Aorta (tissue), 5 donors: ENCODE measurements at regions not wholly inside any gene's neighbourhood (a gene's known extent, or its start where the extent isn't known, plus 50 kb on each side); places are given as distances from the start of the nearest gene placed in this dataset.

Source experiments
- ATAC-seq: fragments of 200-7000 bp; cut with Tn5 transposase; one replicate; pipeline ENCODE4 v1.9.1; 2022; ENCODE audit warnings: moderate library complexity; ENCODE audit not compliant: low FRiP score
- DNase-seq, 2 donors: peaks; one replicate each; pipeline ENCODE4 v3.0.0-alpha.2; 2020
- H3K27ac ChIP-seq, 2 donors: one replicate each; pipeline ENCODE4 v1.5.1; 2013; ENCODE audit warnings: low read length in 2 of 2, mild to moderate bottlenecking in 2 of 2, moderate library complexity in 2 of 2, control low read depth in 1 of 2, inconsistent platforms in 1 of 2, low read depth in 1 of 2
- H3K27me3 ChIP-seq, 2 donors: one replicate each; pipeline ENCODE4 v1.6.1; 2013; ENCODE audit warnings: control low read depth in 1 of 2, low read length in 1 of 2, mild to moderate bottlenecking in 1 of 2, moderate library complexity in 1 of 2; ENCODE audit not compliant: insufficient read depth in 2 of 2, control insufficient read depth in 1 of 2
- H3K36me3 ChIP-seq, 2 donors: one replicate each; pipeline ENCODE4 v1.6.1; 2013; ENCODE audit warnings: control low read depth in 1 of 2, low read length in 1 of 2, mild to moderate bottlenecking in 1 of 2; ENCODE audit not compliant: insufficient read depth in 2 of 2, control insufficient read depth in 1 of 2
- H3K4me1 ChIP-seq, 2 donors: one replicate each; pipeline ENCODE4 v1.6.1; 2013; ENCODE audit warnings: low read length in 2 of 2, control low read depth in 1 of 2, mild to moderate bottlenecking in 1 of 2, moderate library complexity in 1 of 2; ENCODE audit not compliant: insufficient read depth in 2 of 2, control insufficient read depth in 1 of 2
- H3K4me3 ChIP-seq, 2 donors: one replicate each; pipeline ENCODE4 v1.5.1; 2013; ENCODE audit warnings: low read length in 2 of 2, control low read depth in 1 of 2, mild to moderate bottlenecking in 1 of 2
- H3K9me3 ChIP-seq: one replicate; pipeline ENCODE4 v1.6.1; 2013; ENCODE audit warnings: mild to moderate bottlenecking, low read length; ENCODE audit not compliant: control insufficient read depth
- WGBS, 2 donors: extraction: QIAGEN DNeasy Blood & Tissue Kit; methylation state at CpG; one replicate each; pipeline ENCODE4 v1.1.7; 2013; 5-methylcytosine and 5-hydroxymethylcytosine counted together
- intact Hi-C, 2 donors: fragments of 100-400 bp; cut with DNase I; formaldehyde crosslinking; loops; one replicate each; pipeline versions ENCODE4 v1.14.2 to v1.15.0; 2022
- donor health status: healthy with polysubstance abuse.
- donor health status: Bipolar disorder and iron deficiency.
- donor health status: DM: no; HTN: no; CAD: no.
- donor health status: DM: no; HTN: no; CAD: no.
- donor health status: DM: yes; HTN: yes; CAD: no.

DNA sequence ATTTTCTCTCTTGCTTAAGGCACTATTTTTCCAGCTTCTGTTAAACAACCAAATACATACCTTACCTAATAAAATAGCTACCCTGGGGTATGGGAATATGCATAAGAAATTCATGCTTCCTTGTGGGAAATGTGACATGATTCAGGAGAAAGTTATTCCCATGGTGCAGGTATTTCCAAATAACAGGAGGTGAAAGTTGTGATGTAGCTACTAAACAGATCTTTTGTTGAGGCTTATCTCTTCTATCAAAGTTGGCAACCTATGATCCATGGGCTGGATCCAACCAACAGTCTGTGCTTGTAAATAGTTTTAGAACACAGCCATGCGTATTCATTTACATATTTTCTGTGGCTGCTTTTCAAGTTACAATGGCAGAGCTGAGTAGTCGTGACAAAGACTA, 177.8 kb upstream of the NBEA start:
- no peak overlapping the region for H3K27ac ChIP-seq
- H3K36me3 ChIP-seq, result no peaks in the 10 kb centered on the region
- ATAC-seq, result no peak
- no peak overlapping the region for H3K4me3 ChIP-seq
- no peaks in the 10 kb centered on the region for H3K9me3 ChIP-seq
- intact Hi-C loops, result no loop called here
- DNase-seq, result no peak
- H3K4me1 ChIP-seq, result no peaks in the 10 kb centered on the region
- H3K27me3 ChIP-seq, result no peaks in the 10 kb centered on the region
- 67 to 75% methylated on average over 2 of the region's 2 CpGs for WGBS, 2 donors

- Histone ChIP-seq H3K4me3 (no peak overlapping the region), H3K36me3 (no peaks in the 10 kb centered on the region), H3K27me3 (no peaks in the 10 kb centered on the region), H3K27ac (no peak overlapping the region), H3K4me1 (no peaks in the 10 kb centered on the region), H3K9me3 (no peaks in the 10 kb centered on the region)
- DNase-seq, result no peak
- no peak for ATAC-seq
- intact Hi-C loops, result no loop called here
- 95% methylated on average over 6 of the region's 6 CpGs for WGBS, 2 donors
Measured at GRCh38 chr13:34765446-34766180, 176.5 kb upstream of the NBEA start.

DNA sequence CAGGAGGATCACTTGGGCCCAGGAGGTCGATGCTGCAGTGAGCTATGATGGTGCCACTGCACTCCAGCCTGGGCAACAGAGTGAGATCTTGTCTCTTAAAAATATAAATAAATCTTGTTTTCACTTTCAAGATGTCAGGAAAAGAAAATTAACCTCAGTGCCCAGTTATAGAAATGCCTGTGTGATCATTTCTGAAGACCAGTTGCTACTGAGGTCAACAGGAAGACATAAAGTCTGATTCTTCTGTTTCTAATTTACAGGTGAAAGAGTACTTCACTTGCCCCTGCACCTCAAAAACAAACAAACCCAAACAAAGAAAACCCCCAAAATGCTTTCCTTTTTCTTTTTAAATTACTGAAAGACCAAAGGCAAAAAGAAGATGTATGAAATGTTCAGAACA, 174.3 kb upstream of the NBEA start:
- Histone ChIP-seq H3K9me3 (no peaks in the 10 kb centered on the region), H3K27me3 (no peaks in the 10 kb centered on the region), H3K4me1 (no peaks in the 10 kb centered on the region), H3K27ac (no peak overlapping the region), H3K4me3 (no peak overlapping the region), H3K36me3 (no peaks in the 10 kb centered on the region)
- no peak for DNase-seq
- WGBS, 2 donors, result 82 to 88% methylated on average over 1 of the region's 1 CpG
- intact Hi-C loops, result no loop called here
- ATAC-seq, result no peak

DNA sequence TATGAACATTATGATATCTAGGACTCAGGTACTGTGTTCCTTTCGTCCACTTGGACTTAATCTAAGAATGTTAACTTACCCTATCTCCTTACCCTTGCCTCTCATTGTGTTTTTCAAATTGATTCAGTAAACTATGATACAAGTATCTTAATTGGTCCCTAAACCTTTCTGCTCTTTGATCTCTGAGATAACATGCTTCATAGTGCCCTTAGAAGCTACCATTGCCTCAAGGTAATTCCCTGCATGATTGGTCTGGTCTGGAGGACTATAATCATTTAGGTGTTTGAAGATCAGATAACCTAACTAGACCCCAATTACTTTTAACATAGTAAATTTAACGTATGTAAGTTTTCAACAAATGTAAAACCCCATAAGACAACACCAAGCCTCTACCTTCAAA, 169.9 kb upstream of the NBEA start:
- intact Hi-C loops, result no loop called here
- 89 to 93% methylated on average over 2 of the region's 2 CpGs for WGBS, 2 donors

GRCh38 chr13:34772881-34773280, 169.2 kb upstream of the NBEA start:
- Histone ChIP-seq H3K9me3 (no peaks in the 10 kb centered on the region), H3K36me3 (no peaks in the 10 kb centered on the region), H3K27ac (no peak overlapping the region), H3K4me1 (no peaks in the 10 kb centered on the region), H3K4me3 (no peak overlapping the region), H3K27me3 (no peaks in the 10 kb centered on the region)
- intact Hi-C loops, result no loop called here
- WGBS, 2 donors, result 65 to 76% methylated on average over 3 of the region's 3 CpGs
- DNase-seq (no peak), ATAC-seq (no peak)

More for the DNA sequence above, 169.9 kb upstream of the NBEA start:
- Histone ChIP-seq H3K4me1 (no peaks in the 10 kb centered on the region), H3K9me3 (no peaks in the 10 kb centered on the region), H3K36me3 (no peaks in the 10 kb centered on the region), H3K27ac (no peak overlapping the region), H3K27me3 (no peaks in the 10 kb centered on the region), H3K4me3 (no peak overlapping the region)
- DNase-seq (no peak), ATAC-seq (no peak)

DNA sequence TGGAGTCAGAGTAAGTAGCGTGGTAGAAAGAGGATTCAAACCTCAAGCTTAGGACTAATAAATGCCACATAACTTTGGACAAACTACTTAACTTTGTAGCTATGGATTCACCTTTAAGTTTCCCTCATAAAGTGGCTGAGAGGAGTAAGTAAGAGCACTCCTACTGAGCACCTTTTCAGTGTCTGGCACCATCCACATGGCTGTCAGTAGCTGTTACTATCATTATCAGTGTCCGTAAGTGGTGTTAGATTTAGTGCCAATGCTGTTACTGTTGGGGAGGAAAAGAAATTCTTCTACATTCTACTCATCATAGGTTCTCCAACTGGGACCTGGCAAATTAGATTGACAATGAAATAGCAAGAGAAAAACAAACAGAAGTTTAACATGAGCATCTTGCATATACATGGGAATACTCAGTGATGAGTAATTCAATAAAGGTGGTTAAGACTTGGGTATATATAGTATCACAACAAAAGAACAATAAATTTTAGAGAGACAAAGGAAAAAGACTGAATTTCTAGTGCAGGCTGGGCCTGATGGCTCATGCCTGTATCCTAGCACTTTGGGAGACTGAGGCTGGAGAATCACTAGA, 165.6 kb upstream of the NBEA start:
- H3K27ac ChIP-seq, result no peak overlapping the region
- no peak for DNase-seq
- H3K36me3 ChIP-seq, result no peaks in the 10 kb centered on the region
- no peaks in the 10 kb centered on the region for H3K27me3 ChIP-seq
- no peak overlapping the region for H3K4me3 ChIP-seq
- H3K9me3 ChIP-seq, result no peaks in the 10 kb centered on the region
- intact Hi-C loops, result no loop called here
- no peak for ATAC-seq
- 80 to 87% methylated on average over 2 of the region's 2 CpGs for WGBS, 2 donors
- no peaks in the 10 kb centered on the region for H3K4me1 ChIP-seq

- Histone ChIP-seq H3K9me3 (no peaks in the 10 kb centered on the region), H3K27ac (no peak overlapping the region), H3K4me3 (no peak overlapping the region), H3K36me3 (no peaks in the 10 kb centered on the region), H3K27me3 (no peaks in the 10 kb centered on the region), H3K4me1 (no peaks in the 10 kb centered on the region)
- ATAC-seq (no peak), DNase-seq (no peak)
- intact Hi-C loops, result no loop called here
- 82 to 84% methylated on average over 8 of the region's 8 CpGs for WGBS, 2 donors
Measured at GRCh38 chr13:34777089-34777913, 164.8 kb upstream of the NBEA start.

GRCh38 chr13:34777914-34778303, 164.2 kb upstream of the NBEA start:
- H3K36me3 ChIP-seq, result no peaks in the 10 kb centered on the region
- WGBS, 2 donors, result 93 to 95% methylated on average over 5 of the region's 5 CpGs
- H3K27me3 ChIP-seq, result no peaks in the 10 kb centered on the region
- peaks cover 3% of the 10 kb centered on the region for H3K9me3 ChIP-seq
- no peak overlapping the region for H3K4me3 ChIP-seq
- intact Hi-C loops, result no loop called here
- DNase-seq, result no peak
- ATAC-seq, result no peak
- no peak overlapping the region for H3K27ac ChIP-seq
- H3K4me1 ChIP-seq, result no peaks in the 10 kb centered on the region
